OCI-LY3 (cell line): ENCODE measurements at regions not wholly inside any gene's neighbourhood (a gene's known extent, or its start where the extent isn't known, plus 50 kb on each side); places are given as distances from the start of the nearest gene placed in this dataset.

Experiments used
- H2AFZ ChIP-seq: fragments of 200-600, 300-600 bp; shearing (Covaris generic); 2 replicates; pipeline ENCODE4 v1.6.0; 2014; ENCODE audit warnings: antibody characterized with exemption, low read depth, low read length
- H3K27ac ChIP-seq: fragments of 200-600, 300-600 bp; sonication (generic); 2 replicates; pipeline ENCODE4 v1.5.1; 2014; ENCODE audit warnings: mild to moderate bottlenecking, low read length, moderate library complexity, mixed read lengths
- H3K27me3 ChIP-seq: fragments of 200-600, 300-600 bp; sonication (generic); 2 replicates; pipeline ENCODE4 v1.6.1; 2014; ENCODE audit warnings: low read depth, low read length, mixed read lengths
- H3K36me3 ChIP-seq: fragments of 200-600, 300-600 bp; sonication (generic); replicated peaks from 2 replicates; pipeline ENCODE3; 2014; ENCODE audit warnings: low read depth, low read length, mixed read lengths
- H3K4me1 ChIP-seq: fragments of 300-600, 200-600 bp; sonication (generic); 2 replicates; pipeline ENCODE4 v1.6.1; 2014; ENCODE audit warnings: low read length, mixed read lengths
- H3K4me2 ChIP-seq: fragments of 200-600, 300-600 bp; sonication (generic); 2 replicates; pipeline ENCODE4 v1.6.1; 2014; ENCODE audit warnings: low read length, mixed read lengths
- H3K4me3 ChIP-seq: fragments of 300-600, 200-600 bp; sonication (generic); 2 replicates; pipeline ENCODE4 v1.5.1; 2014; ENCODE audit warnings: antibody characterized with exemption, mild to moderate bottlenecking, low read length, moderate library complexity
- H3K79me2 ChIP-seq: fragments of 300-600, 200-600 bp; shearing (Covaris generic); 2 replicates; pipeline ENCODE4 v1.6.1; 2014; ENCODE audit warnings: mild to moderate bottlenecking, low read length, mixed read lengths
- H3K9ac ChIP-seq: fragments of 300-600, 200-600 bp; shearing (Covaris generic); 2 replicates; pipeline ENCODE4 v1.6.0; 2014; ENCODE audit warnings: mild to moderate bottlenecking, low read length, moderate library complexity
- H3K9me3 ChIP-seq: fragments of 200-600, 300-600 bp; shearing (Covaris generic); 2 replicates; pipeline ENCODE4 v1.6.1; 2014; ENCODE audit warnings: low read length, mixed read lengths; ENCODE audit not compliant: insufficient read depth
- H4K20me1 ChIP-seq: fragments of 200-600, 300-600 bp; sonication (generic); 2 replicates; pipeline ENCODE4 v1.6.1; 2016; ENCODE audit warnings: low read length, mixed read lengths; ENCODE audit not compliant: insufficient read depth
- EZH2phosphoT487 ChIP-seq: fragments of 200-600 bp; shearing (Covaris generic); IDR thresholded peaks from 2 replicates; pipeline ENCODE4 v1.6.1; 2018; ENCODE audit warnings: antibody characterized with exemption, mixed run types, low read depth
- TF ChIP-seq, protein P1 (sequence below): fragments of 200-600, 300-600 bp; sonication (generic); IDR thresholded peaks from 2 replicates; pipeline ENCODE4 v1.5.1; 2014; ENCODE audit warnings: antibody characterized with exemption, low read length, low read depth

GRCh38 chr1:118300808-118301207 lies 115.8 kb upstream of the SPAG17 start:
- H3K4me3 ChIP-seq = no peak overlapping the region
- H2AFZ ChIP-seq = no peak overlapping the region
- H3K4me1 ChIP-seq = no peaks in the 10 kb centered on the region
- no peaks in the 10 kb centered on the region for H3K9me3 ChIP-seq
- no peaks in the 10 kb centered on the region for H3K27me3 ChIP-seq
- H3K79me2 ChIP-seq = no peaks in the 10 kb centered on the region
- no peaks in the 10 kb centered on the region for H3K36me3 ChIP-seq
- H3K9ac ChIP-seq = no peak overlapping the region
- H3K27ac ChIP-seq = no peak overlapping the region
- no peaks in the 10 kb centered on the region for H4K20me1 ChIP-seq
- TF ChIP-seq EZH2phosphoT487 = no peak
- TF ChIP-seq, protein P1, sequence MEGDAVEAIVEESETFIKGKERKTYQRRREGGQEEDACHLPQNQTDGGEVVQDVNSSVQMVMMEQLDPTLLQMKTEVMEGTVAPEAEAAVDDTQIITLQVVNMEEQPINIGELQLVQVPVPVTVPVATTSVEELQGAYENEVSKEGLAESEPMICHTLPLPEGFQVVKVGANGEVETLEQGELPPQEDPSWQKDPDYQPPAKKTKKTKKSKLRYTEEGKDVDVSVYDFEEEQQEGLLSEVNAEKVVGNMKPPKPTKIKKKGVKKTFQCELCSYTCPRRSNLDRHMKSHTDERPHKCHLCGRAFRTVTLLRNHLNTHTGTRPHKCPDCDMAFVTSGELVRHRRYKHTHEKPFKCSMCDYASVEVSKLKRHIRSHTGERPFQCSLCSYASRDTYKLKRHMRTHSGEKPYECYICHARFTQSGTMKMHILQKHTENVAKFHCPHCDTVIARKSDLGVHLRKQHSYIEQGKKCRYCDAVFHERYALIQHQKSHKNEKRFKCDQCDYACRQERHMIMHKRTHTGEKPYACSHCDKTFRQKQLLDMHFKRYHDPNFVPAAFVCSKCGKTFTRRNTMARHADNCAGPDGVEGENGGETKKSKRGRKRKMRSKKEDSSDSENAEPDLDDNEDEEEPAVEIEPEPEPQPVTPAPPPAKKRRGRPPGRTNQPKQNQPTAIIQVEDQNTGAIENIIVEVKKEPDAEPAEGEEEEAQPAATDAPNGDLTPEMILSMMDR = no peak
- no peak overlapping the region for H3K4me2 ChIP-seq

DNA sequence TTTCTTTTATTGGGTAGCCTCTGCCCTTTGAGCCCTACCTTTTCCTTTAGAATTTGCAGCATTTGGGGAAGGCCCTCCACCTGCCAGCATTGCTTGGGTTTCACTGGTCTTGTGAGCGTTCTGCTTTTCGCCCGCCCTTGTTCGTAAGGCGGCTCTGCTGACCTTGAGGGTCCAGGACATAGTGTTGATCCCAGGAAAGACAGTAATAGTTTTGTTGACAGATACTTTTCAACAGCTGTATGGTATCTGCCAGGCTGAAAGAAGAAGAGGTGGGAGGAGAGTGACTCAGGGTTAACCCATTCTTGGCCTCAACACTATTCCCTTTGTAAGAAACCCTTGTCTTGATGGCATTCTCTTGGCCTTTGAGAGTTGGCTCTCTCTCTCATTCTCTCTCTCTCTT lies 113.4 kb upstream of the SPAG17 start:
- H3K36me3 ChIP-seq = no peaks in the 10 kb centered on the region
- no peak for TF ChIP-seq EZH2phosphoT487
- TF ChIP-seq, protein P1 = no peak
- no peak overlapping the region for H3K4me2 ChIP-seq
- H3K27me3 ChIP-seq = no peaks in the 10 kb centered on the region
- no peak overlapping the region for H2AFZ ChIP-seq
- no peaks in the 10 kb centered on the region for H4K20me1 ChIP-seq
- no peaks in the 10 kb centered on the region for H3K4me1 ChIP-seq
- no peak overlapping the region for H3K9ac ChIP-seq
- H3K79me2 ChIP-seq = no peaks in the 10 kb centered on the region
- no peak overlapping the region for H3K4me3 ChIP-seq
- no peak overlapping the region for H3K27ac ChIP-seq
- no peaks in the 10 kb centered on the region for H3K9me3 ChIP-seq

DNA sequence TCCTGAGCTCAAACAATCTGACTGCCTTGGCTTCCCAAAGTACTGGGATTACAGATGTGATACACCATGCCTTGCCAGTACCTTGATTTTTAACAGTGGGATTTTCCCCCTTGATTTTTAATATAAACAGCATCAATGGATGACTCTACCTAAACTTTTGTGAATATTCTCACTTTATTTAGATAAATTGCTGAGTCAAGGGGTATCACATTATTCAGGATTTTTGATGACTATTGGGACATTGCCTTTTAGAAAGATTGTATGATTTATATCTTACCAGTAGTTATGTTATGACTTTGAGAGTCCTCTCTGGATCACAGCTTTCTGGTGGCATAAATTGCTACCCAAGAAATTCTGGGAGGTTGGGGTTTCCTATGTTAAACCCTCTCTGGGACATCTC lies 112.5 kb upstream of the SPAG17 start:
- Histone ChIP-seq H3K9ac (no peak overlapping the region), H3K79me2 (no peaks in the 10 kb centered on the region), H3K4me1 (no peaks in the 10 kb centered on the region), H3K27me3 (no peaks in the 10 kb centered on the region), H3K9me3 (no peaks in the 10 kb centered on the region), H4K20me1 (no peaks in the 10 kb centered on the region), H2AFZ (no peak overlapping the region), H3K27ac (no peak overlapping the region), H3K4me2 (no peak overlapping the region), H3K4me3 (no peak overlapping the region), H3K36me3 (no peaks in the 10 kb centered on the region)
- no peak for TF ChIP-seq EZH2phosphoT487
- TF ChIP-seq, protein P1 = no peak

DNA sequence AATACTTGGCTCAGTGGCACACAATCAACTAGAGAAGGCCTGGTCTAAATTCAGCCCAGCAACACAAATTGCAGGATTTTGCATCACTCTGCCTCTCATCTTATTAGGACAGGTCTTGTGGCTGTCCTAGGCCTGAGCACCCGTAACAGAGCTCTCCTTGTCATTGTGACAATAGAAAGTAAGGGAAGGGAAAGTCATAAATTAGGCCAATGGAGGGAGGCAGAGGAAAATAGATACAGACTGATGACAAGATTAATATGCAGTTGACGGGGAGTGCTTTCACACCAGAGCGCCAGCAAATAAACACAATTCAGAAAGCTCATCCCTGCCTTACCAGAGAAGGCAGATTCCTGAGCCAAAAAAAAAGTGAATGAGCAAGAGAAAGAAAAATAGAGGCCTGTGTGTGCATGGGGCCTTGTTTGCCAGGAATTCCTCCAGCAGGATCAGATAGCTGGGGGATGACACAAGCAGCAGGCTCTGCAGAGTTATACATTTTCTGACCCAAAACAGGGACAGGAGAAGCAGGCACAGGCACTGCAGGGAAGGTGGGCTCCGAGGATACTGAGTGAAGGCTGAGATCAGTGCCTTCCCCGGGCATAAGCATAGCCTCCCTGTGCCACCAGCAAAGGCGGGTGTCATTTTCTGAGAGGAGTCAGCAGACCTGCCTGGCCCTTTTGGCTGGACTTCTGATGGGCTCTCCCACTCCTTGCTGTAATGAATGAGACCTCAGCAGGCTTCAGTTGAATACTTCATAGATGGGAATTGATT lies 110.0 kb upstream of the SPAG17 start:
- no peak overlapping the region for H2AFZ ChIP-seq
- H4K20me1 ChIP-seq = no peaks in the 10 kb centered on the region
- no peaks in the 10 kb centered on the region for H3K4me1 ChIP-seq
- H3K27ac ChIP-seq = no peak overlapping the region
- no peak overlapping the region for H3K4me2 ChIP-seq
- no peaks in the 10 kb centered on the region for H3K9me3 ChIP-seq
- H3K79me2 ChIP-seq = no peaks in the 10 kb centered on the region
- H3K4me3 ChIP-seq = no peak overlapping the region
- H3K9ac ChIP-seq = no peak overlapping the region
- no peaks in the 10 kb centered on the region for H3K27me3 ChIP-seq
- no peaks in the 10 kb centered on the region for H3K36me3 ChIP-seq
- no peak for TF ChIP-seq EZH2phosphoT487
- TF ChIP-seq, protein P1 = no peak
